ENCODE measurements at regions not wholly inside any gene's neighbourhood (a gene's known extent, or its start where the extent isn't known, plus 50 kb on each side); places are given as distances from the start of the nearest gene placed in this dataset.

GRCh38 chr18:33901894-33902512, 322.7 kb downstream of the NOL4 start:
- Mint-ChIP-seq H3K27ac (no peak overlapping the region), H3K9me3 (peaks cover 39% of the 10 kb centered on the region), H3K27me3 (no peaks in the 10 kb centered on the region)

GRCh38 chr18:33900638-33901037, 322.6 kb downstream of the ASXL3 start:
- Mint-ChIP-seq H3K27ac (no peak overlapping the region), H3K4me1 (no peaks in the 10 kb centered on the region), H3K36me3 (no peaks in the 10 kb centered on the region), H3K9me3 (peaks cover 38% of the 10 kb centered on the region), H3K27me3 (no peaks in the 10 kb centered on the region), H3K4me3 (no peak overlapping the region)
- CTCF ChIA-PET: no interaction called here
- no peak for DNase-seq

More at GRCh38 chr18:33901894-33902512, 322.7 kb downstream of the NOL4 start:
- Mint-ChIP-seq H3K4me3 (no peak overlapping the region), H3K4me1 (no peaks in the 10 kb centered on the region), H3K36me3 (no peaks in the 10 kb centered on the region)
- DNase-seq: no peak
- CTCF ChIA-PET: no interaction called here

GRCh38 chr18:33898427-33898826, 320.4 kb downstream of the ASXL3 start:
- H3K4me1 Mint-ChIP-seq: no peaks in the 10 kb centered on the region
- no peak overlapping the region for H3K27ac Mint-ChIP-seq
- DNase-seq: no peak
- no peak overlapping the region for H3K4me3 Mint-ChIP-seq
- no peaks in the 10 kb centered on the region for H3K36me3 Mint-ChIP-seq
- peaks cover 23% of the 10 kb centered on the region for H3K9me3 Mint-ChIP-seq
- CTCF ChIA-PET: no interaction called here
- H3K27me3 Mint-ChIP-seq: no peaks in the 10 kb centered on the region

- Mint-ChIP-seq H3K4me1 (no peaks in the 10 kb centered on the region), H3K27ac (no peak overlapping the region), H3K4me3 (no peak overlapping the region), H3K9me3 (peaks cover 4% of the 10 kb centered on the region), H3K27me3 (no peaks in the 10 kb centered on the region), H3K36me3 (no peaks in the 10 kb centered on the region)
- DNase-seq: no peak
- CTCF ChIA-PET: no interaction called here
Measured at GRCh38 chr18:33878213-33878612, 300.2 kb downstream of the ASXL3 start.

GRCh38 chr18:33875029-33875565, 297.1 kb downstream of the ASXL3 start:
- no peaks in the 10 kb centered on the region for H3K4me1 Mint-ChIP-seq

GRCh38 chr18:33873112-33873511, 295.1 kb downstream of the ASXL3 start:
- H3K4me1 Mint-ChIP-seq: no peaks in the 10 kb centered on the region
- H3K4me3 Mint-ChIP-seq: no peak overlapping the region
- H3K9me3 Mint-ChIP-seq: peaks cover 4% of the 10 kb centered on the region
- CTCF ChIA-PET: no interaction called here
- H3K27ac Mint-ChIP-seq: no peak overlapping the region
- no peak for DNase-seq
- no peaks in the 10 kb centered on the region for H3K36me3 Mint-ChIP-seq
- no peaks in the 10 kb centered on the region for H3K27me3 Mint-ChIP-seq

More at GRCh38 chr18:33875029-33875565, 297.1 kb downstream of the ASXL3 start:
- Mint-ChIP-seq H3K36me3 (no peaks in the 10 kb centered on the region), H3K27me3 (no peaks in the 10 kb centered on the region), H3K4me3 (no peak overlapping the region), H3K27ac (no peak overlapping the region), H3K9me3 (peaks cover 4% of the 10 kb centered on the region)
- no peak for DNase-seq
- CTCF ChIA-PET: no interaction called here

GRCh38 chr18:33871363-33872025, 293.5 kb downstream of the ASXL3 start:
- H3K9me3 Mint-ChIP-seq: peaks cover 3% of the 10 kb centered on the region
- no peaks in the 10 kb centered on the region for H3K36me3 Mint-ChIP-seq
- no peaks in the 10 kb centered on the region for H3K4me1 Mint-ChIP-seq
- CTCF ChIA-PET: no interaction called here
- no peak overlapping the region for H3K27ac Mint-ChIP-seq
- no peaks in the 10 kb centered on the region for H3K27me3 Mint-ChIP-seq
- no peak overlapping the region for H3K4me3 Mint-ChIP-seq
- no peak for DNase-seq

- CTCF ChIA-PET: no interaction called here
- no peak overlapping the region for H3K4me3 Mint-ChIP-seq
- no peaks in the 10 kb centered on the region for H3K36me3 Mint-ChIP-seq
- H3K4me1 Mint-ChIP-seq: no peaks in the 10 kb centered on the region
- peaks cover 2% of the 10 kb centered on the region for H3K9me3 Mint-ChIP-seq
- no peaks in the 10 kb centered on the region for H3K27me3 Mint-ChIP-seq
- no peak for DNase-seq
- H3K27ac Mint-ChIP-seq: no peak overlapping the region
Measured at GRCh38 chr18:33870059-33870458, 292.0 kb downstream of the ASXL3 start.

GRCh38 chr18:33866386-33866785, 288.4 kb downstream of the ASXL3 start:
- CTCF ChIA-PET: no interaction called here
- no peaks in the 10 kb centered on the region for H3K27me3 Mint-ChIP-seq
- DNase-seq: no peak
- H3K4me1 Mint-ChIP-seq: no peaks in the 10 kb centered on the region
- no peak overlapping the region for H3K4me3 Mint-ChIP-seq
- peaks cover 17% of the 10 kb centered on the region for H3K9me3 Mint-ChIP-seq
- H3K36me3 Mint-ChIP-seq: no peaks in the 10 kb centered on the region
- H3K27ac Mint-ChIP-seq: no peak overlapping the region

- Mint-ChIP-seq H3K27me3 (no peaks in the 10 kb centered on the region), H3K4me3 (no peak overlapping the region), H3K4me1 (no peaks in the 10 kb centered on the region), H3K27ac (no peak overlapping the region), H3K36me3 (no peaks in the 10 kb centered on the region), H3K9me3 (peaks cover 19% of the 10 kb centered on the region)
- CTCF ChIA-PET: no interaction called here
- DNase-seq: no peak
Measured at GRCh38 chr18:33863912-33864311, 285.9 kb downstream of the ASXL3 start.

GRCh38 chr18:33854827-33855139, 276.8 kb downstream of the ASXL3 start:
- CTCF ChIA-PET: no interaction called here
- no peak for DNase-seq
- Mint-ChIP-seq H3K4me1 (no peaks in the 10 kb centered on the region), H3K4me3 (no peak overlapping the region), H3K27ac (no peak overlapping the region), H3K27me3 (no peaks in the 10 kb centered on the region), H3K36me3 (no peaks in the 10 kb centered on the region), H3K9me3 (peaks cover 1% of the 10 kb centered on the region)

- Mint-ChIP-seq H3K36me3 (no peaks in the 10 kb centered on the region), H3K9me3 (peaks cover 1% of the 10 kb centered on the region), H3K27me3 (no peaks in the 10 kb centered on the region), H3K4me3 (no peak overlapping the region), H3K4me1 (no peaks in the 10 kb centered on the region), H3K27ac (no peak overlapping the region)
- DNase-seq: no peak
- CTCF ChIA-PET: no interaction called here
Measured at GRCh38 chr18:33854086-33854826, 276.2 kb downstream of the ASXL3 start.

- Mint-ChIP-seq H3K36me3 (no peaks in the 10 kb centered on the region), H3K27ac (no peak overlapping the region), H3K4me3 (no peak overlapping the region), H3K9me3 (peaks cover 3% of the 10 kb centered on the region), H3K27me3 (no peaks in the 10 kb centered on the region), H3K4me1 (no peaks in the 10 kb centered on the region)
- CTCF ChIA-PET: no interaction called here
- no peak for DNase-seq
Measured at GRCh38 chr18:33853187-33853586, 275.2 kb downstream of the ASXL3 start.

- H3K4me3 Mint-ChIP-seq: no peak overlapping the region
- DNase-seq: no peak
- H3K27ac Mint-ChIP-seq: no peak overlapping the region
- peaks cover 3% of the 10 kb centered on the region for H3K9me3 Mint-ChIP-seq
- no peaks in the 10 kb centered on the region for H3K4me1 Mint-ChIP-seq
- no peaks in the 10 kb centered on the region for H3K36me3 Mint-ChIP-seq
- CTCF ChIA-PET: no interaction called here
- no peaks in the 10 kb centered on the region for H3K27me3 Mint-ChIP-seq
Measured at GRCh38 chr18:33851546-33852078, 273.6 kb downstream of the ASXL3 start.

- Mint-ChIP-seq H3K4me1 (no peaks in the 10 kb centered on the region), H3K9me3 (peaks cover 3% of the 10 kb centered on the region), H3K4me3 (no peak overlapping the region), H3K36me3 (no peaks in the 10 kb centered on the region), H3K27me3 (no peaks in the 10 kb centered on the region), H3K27ac (no peak overlapping the region)
- CTCF ChIA-PET: no interaction called here
- DNase-seq: no peak
Measured at GRCh38 chr18:33849731-33850130, 271.7 kb downstream of the ASXL3 start.

Data from activated naive CD4-positive, alpha-beta T cell treated with anti-CD3 and anti-CD28 coated beads, Interleukin-2, amount 10 ng/mL, durations not matched to agents 7 days and 5 days (primary cell).